ENCODE measurements at regions not wholly inside any gene's neighbourhood (a gene's known extent, or its start where the extent isn't known, plus 50 kb on each side); places are given as distances from the start of the nearest gene placed in this dataset.

- TF ChIP-seq, protein P1, sequence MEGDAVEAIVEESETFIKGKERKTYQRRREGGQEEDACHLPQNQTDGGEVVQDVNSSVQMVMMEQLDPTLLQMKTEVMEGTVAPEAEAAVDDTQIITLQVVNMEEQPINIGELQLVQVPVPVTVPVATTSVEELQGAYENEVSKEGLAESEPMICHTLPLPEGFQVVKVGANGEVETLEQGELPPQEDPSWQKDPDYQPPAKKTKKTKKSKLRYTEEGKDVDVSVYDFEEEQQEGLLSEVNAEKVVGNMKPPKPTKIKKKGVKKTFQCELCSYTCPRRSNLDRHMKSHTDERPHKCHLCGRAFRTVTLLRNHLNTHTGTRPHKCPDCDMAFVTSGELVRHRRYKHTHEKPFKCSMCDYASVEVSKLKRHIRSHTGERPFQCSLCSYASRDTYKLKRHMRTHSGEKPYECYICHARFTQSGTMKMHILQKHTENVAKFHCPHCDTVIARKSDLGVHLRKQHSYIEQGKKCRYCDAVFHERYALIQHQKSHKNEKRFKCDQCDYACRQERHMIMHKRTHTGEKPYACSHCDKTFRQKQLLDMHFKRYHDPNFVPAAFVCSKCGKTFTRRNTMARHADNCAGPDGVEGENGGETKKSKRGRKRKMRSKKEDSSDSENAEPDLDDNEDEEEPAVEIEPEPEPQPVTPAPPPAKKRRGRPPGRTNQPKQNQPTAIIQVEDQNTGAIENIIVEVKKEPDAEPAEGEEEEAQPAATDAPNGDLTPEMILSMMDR (IDR thresholded peaks at IDR 0.05) = no peak
- no peak for TF ChIP-seq E2F6 (IDR thresholded peaks at IDR 0.05; ENCODE audit: borderline replicate concordance, low read depth)
- no peak for TF ChIP-seq CHD4 (IDR thresholded peaks at IDR 0.05; ENCODE audit: borderline replicate concordance)
Observed at GRCh38 chrY:13907736-13908135, 78.5 kb downstream of the VCY start.
